ENCODE measurements at regions not wholly inside any gene's neighbourhood (a gene's known extent, or its start where the extent isn't known, plus 50 kb on each side); places are given as distances from the start of the nearest gene placed in this dataset.

DNA sequence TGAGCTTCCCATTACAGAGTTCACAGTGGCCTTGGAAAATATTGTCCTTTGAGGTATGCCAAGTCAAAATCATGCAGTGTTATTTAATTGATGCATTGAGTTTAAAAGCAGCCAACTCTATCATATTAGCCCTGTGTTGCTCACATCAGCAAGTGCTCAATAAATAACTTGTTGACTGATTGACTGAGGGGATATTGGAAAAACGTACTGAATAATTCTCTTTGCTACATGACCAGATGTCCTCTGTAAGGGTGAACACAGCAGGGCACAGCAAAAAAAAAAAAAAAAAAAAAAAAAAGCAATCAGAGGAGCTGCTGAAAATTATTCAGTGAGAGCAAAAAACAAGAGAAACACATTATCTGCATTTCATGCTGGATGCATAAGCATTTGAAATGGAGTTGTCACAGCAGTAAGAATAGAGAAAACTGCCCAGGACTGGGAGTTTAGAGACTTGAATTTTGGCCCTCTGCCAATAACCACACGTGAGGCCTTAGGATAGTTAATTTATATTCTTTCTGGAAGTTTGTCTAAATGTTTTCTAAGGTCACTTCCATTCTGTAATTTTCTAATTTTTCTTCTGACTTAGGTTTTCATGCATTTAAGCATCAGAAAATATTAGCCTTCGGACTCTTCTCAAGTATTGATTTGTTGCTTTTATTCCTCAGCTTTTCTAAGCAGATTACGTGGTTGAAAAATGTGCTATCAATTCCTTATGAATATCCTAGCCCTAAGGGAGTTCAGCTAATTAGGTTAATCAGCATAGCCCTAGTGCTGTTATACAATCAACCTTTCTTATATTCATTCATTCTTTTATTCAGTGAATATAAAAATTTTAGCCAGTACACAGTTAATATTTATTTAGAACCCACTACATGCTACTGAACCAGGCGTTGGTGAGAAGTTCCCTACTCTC lies 246.8 kb upstream of the STXBP5 start:
- TF ChIP-seq, protein P1, sequence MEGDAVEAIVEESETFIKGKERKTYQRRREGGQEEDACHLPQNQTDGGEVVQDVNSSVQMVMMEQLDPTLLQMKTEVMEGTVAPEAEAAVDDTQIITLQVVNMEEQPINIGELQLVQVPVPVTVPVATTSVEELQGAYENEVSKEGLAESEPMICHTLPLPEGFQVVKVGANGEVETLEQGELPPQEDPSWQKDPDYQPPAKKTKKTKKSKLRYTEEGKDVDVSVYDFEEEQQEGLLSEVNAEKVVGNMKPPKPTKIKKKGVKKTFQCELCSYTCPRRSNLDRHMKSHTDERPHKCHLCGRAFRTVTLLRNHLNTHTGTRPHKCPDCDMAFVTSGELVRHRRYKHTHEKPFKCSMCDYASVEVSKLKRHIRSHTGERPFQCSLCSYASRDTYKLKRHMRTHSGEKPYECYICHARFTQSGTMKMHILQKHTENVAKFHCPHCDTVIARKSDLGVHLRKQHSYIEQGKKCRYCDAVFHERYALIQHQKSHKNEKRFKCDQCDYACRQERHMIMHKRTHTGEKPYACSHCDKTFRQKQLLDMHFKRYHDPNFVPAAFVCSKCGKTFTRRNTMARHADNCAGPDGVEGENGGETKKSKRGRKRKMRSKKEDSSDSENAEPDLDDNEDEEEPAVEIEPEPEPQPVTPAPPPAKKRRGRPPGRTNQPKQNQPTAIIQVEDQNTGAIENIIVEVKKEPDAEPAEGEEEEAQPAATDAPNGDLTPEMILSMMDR (IDR thresholded peaks at IDR 0.05; ENCODE audit: extremely low read depth, insufficient read depth, missing control alignments), result no peak
- in situ Hi-C loops (cut with MboI; ENCODE audit: low pct_unique_long_range_greater_than_20kb, low sequenced_read_pairs, unreplicated experiment), result no loop called here

GRCh38 chr6:146961831-146962230 lies 242.4 kb upstream of the STXBP5 start:
- in situ Hi-C loops (cut with MboI; ENCODE audit: low pct_unique_long_range_greater_than_20kb, low sequenced_read_pairs, unreplicated experiment), result no loop called here
- no peak for DNase-seq (ENCODE audit: low spot score)

More for the DNA sequence above, 246.8 kb upstream of the STXBP5 start:
- DNase-seq (ENCODE audit: low spot score), result no peak

GRCh38 chr6:146962329-146962728 lies 241.9 kb upstream of the STXBP5 start:
- in situ Hi-C loops (cut with MboI; ENCODE audit: low pct_unique_long_range_greater_than_20kb, low sequenced_read_pairs, unreplicated experiment), result no loop called here
- DNase-seq (ENCODE audit: low spot score), result no peak
- TF ChIP-seq, protein P1 (IDR thresholded peaks at IDR 0.05; ENCODE audit: extremely low read depth, insufficient read depth, missing control alignments), result no peak

More at GRCh38 chr6:146961831-146962230, 242.4 kb upstream of the STXBP5 start:
- TF ChIP-seq, protein P1 (IDR thresholded peaks at IDR 0.05; ENCODE audit: extremely low read depth, insufficient read depth, missing control alignments), result no peak

GRCh38 chr6:146965110-146965689 lies 239.0 kb upstream of the STXBP5 start:
- TF ChIP-seq, protein P1 (IDR thresholded peaks at IDR 0.05; ENCODE audit: extremely low read depth, insufficient read depth, missing control alignments), result no peak
- DNase-seq (ENCODE audit: low spot score), result no peak
- in situ Hi-C loops (cut with MboI; ENCODE audit: low pct_unique_long_range_greater_than_20kb, low sequenced_read_pairs, unreplicated experiment), result no loop called here

DNA sequence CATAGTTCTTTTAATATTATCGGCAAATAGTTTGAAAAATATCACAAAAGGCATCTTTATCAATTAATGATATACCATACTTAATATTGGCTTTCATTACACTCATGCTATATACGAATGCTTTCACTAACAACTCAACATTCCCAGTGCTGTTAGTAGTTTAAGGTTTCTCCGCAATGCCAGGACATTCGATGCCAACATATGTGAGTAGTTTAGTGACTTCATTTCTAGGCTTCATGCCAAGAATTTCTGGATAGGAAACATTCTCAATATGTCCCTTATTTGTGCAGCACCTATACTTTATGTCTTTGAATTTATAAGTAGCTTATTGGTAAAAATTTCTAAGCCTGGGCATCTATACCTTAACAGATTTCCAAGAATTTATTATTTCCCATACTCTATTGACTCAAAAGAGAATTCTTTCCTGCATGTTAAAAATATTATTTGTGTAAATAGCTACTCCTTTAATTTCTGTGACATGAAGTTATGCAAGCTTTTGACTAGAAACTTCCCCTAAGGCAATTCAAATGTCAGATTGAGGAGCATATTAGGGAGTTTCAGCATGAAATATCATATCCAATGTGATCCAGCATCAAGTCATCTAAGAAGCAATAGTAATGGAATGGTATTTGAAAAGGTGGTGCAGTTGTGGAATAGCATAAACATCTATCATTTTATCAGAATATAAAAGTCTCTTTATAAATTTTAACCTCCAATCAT lies 236.0 kb upstream of the STXBP5 start:
- in situ Hi-C loops (cut with MboI; ENCODE audit: low pct_unique_long_range_greater_than_20kb, low sequenced_read_pairs, unreplicated experiment), result no loop called here

DNA sequence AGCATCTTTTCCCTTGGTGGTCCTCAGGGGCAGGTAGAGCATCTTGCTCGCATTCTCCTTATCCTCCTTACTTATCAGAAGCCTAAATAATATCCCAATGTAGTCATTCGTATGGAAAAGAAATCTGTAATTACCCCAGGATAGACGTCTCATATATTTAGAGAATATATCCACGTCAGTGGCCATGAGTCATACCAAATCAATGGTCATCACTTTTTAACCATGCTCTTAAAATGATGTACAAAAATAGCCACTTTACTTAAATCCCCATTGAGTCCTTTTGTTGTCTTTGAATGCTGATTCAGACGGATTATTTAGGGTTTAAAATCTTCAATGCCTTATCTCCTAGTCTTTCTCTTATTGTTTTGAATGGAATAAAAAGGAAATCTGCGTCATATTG lies 231.7 kb upstream of the STXBP5 start:
- no peak for DNase-seq (ENCODE audit: low spot score)
- TF ChIP-seq, protein P1 (IDR thresholded peaks at IDR 0.05; ENCODE audit: extremely low read depth, insufficient read depth, missing control alignments), result no peak
- in situ Hi-C loops (cut with MboI; ENCODE audit: low pct_unique_long_range_greater_than_20kb, low sequenced_read_pairs, unreplicated experiment), result no loop called here

More for the DNA sequence above, 236.0 kb upstream of the STXBP5 start:
- TF ChIP-seq, protein P1 (IDR thresholded peaks at IDR 0.05; ENCODE audit: extremely low read depth, insufficient read depth, missing control alignments), result no peak
- no peak for DNase-seq (ENCODE audit: low spot score)
